NCI-H526 treated with DMSO at 0.1 percent for 48 hours (cell line): ENCODE measurements at regions not wholly inside any gene's neighbourhood (a gene's known extent, or its start where the extent isn't known, plus 50 kb on each side); places are given as distances from the start of the nearest gene placed in this dataset.

ENCODE experiments used
- DNase-seq: peaks from one replicate; lab custom pipeline; 2025; lab: John Stamatoyannopoulos, UW

DNA sequence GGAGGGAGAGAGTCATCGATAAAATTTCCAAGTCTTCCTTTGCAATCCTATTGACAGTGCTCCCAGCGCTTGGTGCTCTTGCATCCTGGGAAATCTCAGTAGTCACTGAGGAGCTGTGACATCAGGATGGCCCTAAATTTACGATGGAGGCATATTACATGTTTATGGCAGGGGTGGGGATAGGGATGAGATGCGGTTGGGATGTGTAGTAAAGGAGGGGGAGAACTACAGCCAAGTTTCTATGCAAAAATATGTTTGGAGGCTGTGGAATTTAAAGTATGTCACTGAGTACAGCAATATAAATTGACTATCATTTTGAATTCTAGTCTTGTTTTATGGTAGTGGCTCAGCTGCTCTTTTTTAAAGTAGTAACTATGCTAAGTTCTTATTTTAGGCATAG is 544.9 kb downstream of the PKHD1 start:
- no peak for DNase-seq

DNA sequence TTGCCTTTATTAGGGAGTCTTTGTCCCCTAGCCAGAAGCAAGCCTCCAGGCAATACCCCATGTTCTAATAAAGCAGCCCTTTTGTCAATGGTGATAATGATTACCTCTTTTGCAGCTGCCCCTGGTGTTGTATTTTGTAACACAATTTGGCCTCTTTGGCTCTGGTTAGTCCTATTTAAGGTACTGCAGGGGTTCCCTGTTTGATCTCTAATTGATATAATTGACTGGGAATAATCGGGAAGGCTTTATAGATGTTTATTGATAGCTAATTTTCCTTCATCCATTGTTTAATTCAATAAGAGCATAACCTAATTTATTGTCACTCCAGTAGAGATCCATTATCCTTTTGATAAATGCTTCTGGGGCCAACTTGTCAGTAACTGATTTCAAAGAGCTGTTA is 537.2 kb downstream of the PKHD1 start:
- no peak for DNase-seq

DNA sequence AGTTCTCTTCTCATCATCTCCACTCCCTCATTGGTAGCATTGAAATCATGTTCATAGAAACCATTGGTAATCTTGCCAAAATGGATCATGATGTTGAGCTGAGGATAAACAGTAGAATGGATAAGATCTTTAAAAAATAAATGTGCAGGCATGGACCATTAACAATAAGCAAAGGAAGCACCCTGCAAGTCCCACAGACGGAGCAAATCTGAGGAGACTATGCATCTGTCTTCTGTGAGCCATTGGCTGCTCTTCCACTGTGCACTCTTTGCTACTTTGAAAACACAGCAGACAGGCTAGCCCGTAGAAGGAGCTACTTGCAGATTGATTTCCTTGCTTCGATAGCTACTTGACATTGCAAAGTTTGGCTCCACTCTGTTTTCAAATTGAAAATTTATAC is 535.0 kb downstream of the PKHD1 start:
- DNase-seq, result no peak

DNA sequence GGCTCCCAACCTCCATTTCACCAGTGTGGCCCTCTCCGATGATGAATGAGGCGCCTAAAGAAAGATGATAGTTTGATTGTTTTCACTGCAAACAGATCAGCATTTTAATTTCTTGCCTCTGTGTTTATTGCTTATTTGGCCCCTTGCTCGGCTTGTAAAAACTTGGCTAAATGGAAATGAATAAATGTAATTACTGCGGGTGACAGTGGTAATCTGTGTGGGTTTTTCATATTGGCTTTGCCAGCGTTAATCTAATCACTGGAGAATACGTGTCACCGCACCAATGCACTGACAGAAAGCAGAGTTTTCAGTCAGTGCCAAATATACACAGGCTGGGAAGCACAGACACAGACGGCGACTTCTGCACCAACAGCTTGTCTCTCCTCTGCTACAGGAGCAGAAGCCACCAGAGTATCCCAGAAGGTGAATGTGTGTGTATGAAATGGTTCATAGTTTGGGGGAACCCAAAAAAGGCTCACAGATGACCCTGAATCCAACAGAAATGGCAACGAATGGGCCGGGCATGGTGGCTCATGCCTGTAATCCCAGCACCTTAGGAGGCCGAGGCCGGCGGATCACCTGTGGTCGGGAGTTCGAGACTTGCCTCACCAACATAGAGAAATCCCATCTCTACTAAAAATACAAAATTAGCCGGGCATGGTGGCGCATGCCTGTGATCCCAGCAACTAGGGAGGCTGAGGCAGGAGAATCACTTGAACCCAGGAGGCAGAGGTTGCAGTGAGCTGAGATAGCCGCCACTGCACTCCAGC is 534.0 kb downstream of the PKHD1 start:
- DNase-seq, result peak; percentile 21

DNA sequence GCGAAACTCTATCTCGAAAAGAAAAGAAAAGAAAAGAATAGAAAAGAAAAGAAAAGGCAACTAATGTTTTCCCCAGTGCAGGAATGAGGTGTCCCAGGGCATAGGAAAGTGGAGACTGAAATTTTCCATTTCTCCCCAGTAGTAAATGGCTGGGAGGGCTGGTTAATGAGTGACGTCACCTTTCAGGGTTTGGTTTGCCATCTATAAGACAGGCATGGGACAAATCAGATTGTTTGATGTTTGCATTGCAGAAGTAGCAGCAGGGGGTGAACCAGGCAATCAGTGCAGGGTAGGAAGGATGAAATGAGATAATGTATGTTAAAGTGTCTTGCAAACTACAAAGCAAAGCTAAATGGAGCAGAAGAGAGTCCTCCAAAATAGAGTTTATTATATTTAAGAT is 533.4 kb downstream of the PKHD1 start:
- no peak for DNase-seq

DNA sequence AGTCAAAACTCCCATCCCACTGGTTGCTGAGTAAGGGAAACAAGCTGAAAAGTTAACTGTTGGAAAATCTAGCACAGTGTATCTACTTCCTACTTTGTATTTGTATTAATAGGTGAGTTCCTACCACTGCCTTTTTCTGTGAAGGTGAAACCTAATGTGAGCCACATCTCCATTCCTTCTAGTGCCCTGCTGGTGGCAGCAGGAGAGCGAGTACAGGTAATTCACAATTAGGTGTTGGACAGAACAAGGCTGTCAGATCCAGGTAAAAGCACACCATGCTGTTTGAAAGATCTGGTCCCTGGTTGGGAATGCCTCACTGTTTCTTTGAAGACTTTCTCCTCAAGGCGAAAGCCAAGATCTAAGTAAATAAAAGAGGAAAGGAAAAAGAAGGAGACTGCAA is 528.4 kb downstream of the PKHD1 start:
- peak; percentile 58 for DNase-seq

DNA sequence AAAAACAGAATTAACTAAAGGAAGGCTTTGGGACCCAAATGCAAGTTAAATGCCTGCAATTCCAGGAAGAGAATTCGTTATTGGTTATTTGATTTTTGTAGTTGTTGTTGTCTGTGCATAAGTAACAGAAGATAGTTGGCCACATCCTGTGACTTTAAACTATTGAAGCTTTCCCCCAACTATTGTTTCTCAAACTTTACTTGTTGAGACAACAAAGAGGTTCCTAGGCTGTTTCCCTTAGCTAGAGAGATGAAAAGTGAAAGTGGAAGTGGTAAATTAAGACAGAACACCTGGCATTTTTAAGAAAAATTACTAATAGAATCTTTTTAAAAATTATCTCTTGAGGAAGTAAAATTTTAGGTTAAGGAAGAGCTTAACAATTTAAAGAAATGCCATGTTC is 525.2 kb downstream of the PKHD1 start:
- no peak for DNase-seq
